PFSK-1 (cell line): ENCODE measurements at regions not wholly inside any gene's neighbourhood (a gene's known extent, or its start where the extent isn't known, plus 50 kb on each side); places are given as distances from the start of the nearest gene placed in this dataset.

ENCODE experiments used
- SIN3A ChIP-seq: IDR thresholded peaks from 2 replicates; pipeline ENCODE4 v1.6.1; 2012; ENCODE audit warnings: mild to moderate bottlenecking, low read length, moderate library complexity, borderline replicate concordance; ENCODE audit not compliant: insufficient read depth
- TAF1 ChIP-seq: IDR thresholded peaks from 2 replicates; pipeline ENCODE4 v1.6.1; 2012; ENCODE audit warnings: low read length, control low read depth, borderline replicate concordance; ENCODE audit not compliant: insufficient read depth
- TF ChIP-seq, protein P1 (sequence below), 2 experiments: IDR thresholded peaks; 2 replicates each; pipeline versions ENCODE4 v1.6.1 to v1.8.0; 2011 to 2012; ENCODE audit warnings: low read depth in 2 of 2, low read length in 2 of 2, control low read depth in 1 of 2, inconsistent platforms in 1 of 2, mild to moderate bottlenecking in 1 of 2, moderate library complexity in 1 of 2; ENCODE audit not compliant: insufficient read depth in 1 of 2

DNA sequence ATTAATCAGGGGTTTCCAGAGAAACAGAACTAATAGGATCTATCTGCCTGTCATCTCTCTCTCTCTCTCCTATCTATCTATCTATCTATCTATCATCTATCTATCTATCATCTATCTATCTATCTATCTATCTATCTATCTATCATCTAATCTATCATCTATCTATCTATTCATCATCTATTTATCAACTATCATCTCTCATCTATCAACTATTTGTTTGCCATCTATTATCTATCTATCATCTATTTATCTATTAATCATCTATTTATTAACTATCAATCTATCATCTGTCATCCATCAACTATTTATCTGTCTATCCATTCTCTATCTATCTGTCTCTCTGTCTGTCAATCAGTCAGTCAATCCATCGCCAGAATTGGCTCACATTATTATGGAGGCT, 70.0 kb upstream of the MRPS6 start:
- TF ChIP-seq SIN3A (no peak), TAF1 (no peak)
- TF ChIP-seq, protein P1, sequence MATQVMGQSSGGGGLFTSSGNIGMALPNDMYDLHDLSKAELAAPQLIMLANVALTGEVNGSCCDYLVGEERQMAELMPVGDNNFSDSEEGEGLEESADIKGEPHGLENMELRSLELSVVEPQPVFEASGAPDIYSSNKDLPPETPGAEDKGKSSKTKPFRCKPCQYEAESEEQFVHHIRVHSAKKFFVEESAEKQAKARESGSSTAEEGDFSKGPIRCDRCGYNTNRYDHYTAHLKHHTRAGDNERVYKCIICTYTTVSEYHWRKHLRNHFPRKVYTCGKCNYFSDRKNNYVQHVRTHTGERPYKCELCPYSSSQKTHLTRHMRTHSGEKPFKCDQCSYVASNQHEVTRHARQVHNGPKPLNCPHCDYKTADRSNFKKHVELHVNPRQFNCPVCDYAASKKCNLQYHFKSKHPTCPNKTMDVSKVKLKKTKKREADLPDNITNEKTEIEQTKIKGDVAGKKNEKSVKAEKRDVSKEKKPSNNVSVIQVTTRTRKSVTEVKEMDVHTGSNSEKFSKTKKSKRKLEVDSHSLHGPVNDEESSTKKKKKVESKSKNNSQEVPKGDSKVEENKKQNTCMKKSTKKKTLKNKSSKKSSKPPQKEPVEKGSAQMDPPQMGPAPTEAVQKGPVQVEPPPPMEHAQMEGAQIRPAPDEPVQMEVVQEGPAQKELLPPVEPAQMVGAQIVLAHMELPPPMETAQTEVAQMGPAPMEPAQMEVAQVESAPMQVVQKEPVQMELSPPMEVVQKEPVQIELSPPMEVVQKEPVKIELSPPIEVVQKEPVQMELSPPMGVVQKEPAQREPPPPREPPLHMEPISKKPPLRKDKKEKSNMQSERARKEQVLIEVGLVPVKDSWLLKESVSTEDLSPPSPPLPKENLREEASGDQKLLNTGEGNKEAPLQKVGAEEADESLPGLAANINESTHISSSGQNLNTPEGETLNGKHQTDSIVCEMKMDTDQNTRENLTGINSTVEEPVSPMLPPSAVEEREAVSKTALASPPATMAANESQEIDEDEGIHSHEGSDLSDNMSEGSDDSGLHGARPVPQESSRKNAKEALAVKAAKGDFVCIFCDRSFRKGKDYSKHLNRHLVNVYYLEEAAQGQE (IDR thresholded peaks at IDR 0.05; ENCODE audit: insufficient read depth in 1 of 2, low read depth in 2 of 2, low read length in 2 of 2) = no peak
